IMR-90 (cell line): ENCODE measurements at regions not wholly inside any gene's neighbourhood (a gene's known extent, or its start where the extent isn't known, plus 50 kb on each side); places are given as distances from the start of the nearest gene placed in this dataset.

ENCODE experiments used
- ATAC-seq: fragments of 200-7000 bp; cut with Tn5 transposase; 2 replicates; pipeline ENCODE4 v1.9.1; 2020; ENCODE audit warnings: low read depth, mild to moderate bottlenecking, moderate library complexity
- BruUV-seq: library from RNA; stranded (reverse); fragments of 400-500 nt; replicated peaks from 2 replicates; lab custom pipeline; 2021; lab: Mats Ljungman, UMichigan
- CTCF ChIA-PET: fragments of 300-600 bp; formaldehyde crosslinking; extraction: SDS; loops from one replicate; lab custom pipeline; 2021; ENCODE audit warnings: antibody characterized with exemption; lab: Yijun Ruan, JAX
- POLR2A ChIA-PET: fragments of 300-600 bp; sonication (Branson Sonifier 250); formaldehyde crosslinking; loops from one replicate; lab custom pipeline; 2022; ENCODE audit warnings: antibody characterized with exemption; ENCODE audit not compliant: unreplicated experiment; lab: Charles Lee
- DNase-seq: peaks from one replicate; pipeline ENCODE4 v3.0.0; 2013
- H2AFZ ChIP-seq: replicated peaks from 2 replicates; pipeline ENCODE3; 2013; ENCODE audit warnings: low read length, mild to moderate bottlenecking; ENCODE audit not compliant: poor library complexity
- H2AK5ac ChIP-seq: 2 replicates; pipeline ENCODE4 v1.6.1; 2013; ENCODE audit warnings: low read depth, low read length, inconsistent platforms
- H2AK9ac ChIP-seq: replicated peaks from 2 replicates; pipeline ENCODE3; 2013; ENCODE audit warnings: mild to moderate bottlenecking, low read depth, low read length, moderate library complexity; ENCODE audit not compliant: poor library complexity
- H2BK120ac ChIP-seq: 2 replicates; pipeline ENCODE4 v1.6.1; 2013; ENCODE audit warnings: low read depth, low read length, inconsistent platforms
- H2BK15ac ChIP-seq: 3 replicates; pipeline ENCODE4 v1.6.1; 2013; ENCODE audit warnings: low read depth, low read length, inconsistent platforms
- H2BK20ac ChIP-seq: 2 replicates; pipeline ENCODE4 v1.6.1; 2013; ENCODE audit warnings: low read depth, mild to moderate bottlenecking, inconsistent platforms, low read length, moderate library complexity
- H2BK5ac ChIP-seq: 2 replicates; pipeline ENCODE4 v1.6.1; 2013; ENCODE audit warnings: mild to moderate bottlenecking, low read depth, low read length, inconsistent platforms; ENCODE audit not compliant: poor library complexity, severe bottlenecking
- H3K14ac ChIP-seq: replicated peaks from 2 replicates; pipeline ENCODE4 v1.6.1; 2013; ENCODE audit warnings: low read depth, low read length, inconsistent platforms
- H3K18ac ChIP-seq: 2 replicates; pipeline ENCODE4 v1.6.1; 2013; ENCODE audit warnings: low read depth, low read length, control low read depth
- H3K23ac ChIP-seq: 2 replicates; pipeline ENCODE4 v1.6.1; 2013; ENCODE audit warnings: low read depth, low read length, inconsistent platforms
- H3K27ac ChIP-seq: 2 replicates; pipeline ENCODE4 v1.5.1; 2013; ENCODE audit warnings: mild to moderate bottlenecking, control low read depth, low read length; ENCODE audit not compliant: insufficient read depth
- H3K27me3 ChIP-seq: 2 replicates; pipeline ENCODE4 v1.6.1; 2013; ENCODE audit warnings: low read length; ENCODE audit not compliant: control insufficient read depth, insufficient read depth
- H3K36me3 ChIP-seq: 2 replicates; pipeline ENCODE4 v1.6.1; 2013; ENCODE audit warnings: low read length, mixed read lengths; ENCODE audit not compliant: control insufficient read depth, insufficient read depth
- H3K4ac ChIP-seq: 2 replicates; pipeline ENCODE4 v1.6.1; 2013; ENCODE audit warnings: low read depth, low read length, inconsistent platforms
- H3K4me1 ChIP-seq: 2 replicates; pipeline ENCODE4 v1.6.1; 2013; ENCODE audit warnings: low read length, mixed read lengths; ENCODE audit not compliant: control insufficient read depth, insufficient read depth
- H3K4me2 ChIP-seq: 2 replicates; pipeline ENCODE4 v1.6.1; 2013; ENCODE audit warnings: low read depth, mild to moderate bottlenecking, control low read depth, low read length, moderate library complexity
- H3K4me3 ChIP-seq: 2 replicates; pipeline ENCODE4 v1.5.1; 2013; ENCODE audit warnings: low read depth, mild to moderate bottlenecking, control low read depth, low read length, moderate library complexity; ENCODE audit not compliant: insufficient read depth
- H3K56ac ChIP-seq: 2 replicates; pipeline ENCODE4 v1.6.1; 2013; ENCODE audit warnings: low read length, inconsistent platforms; ENCODE audit not compliant: insufficient read depth; ENCODE audit errors: extremely low read depth
- H3K79me1 ChIP-seq, 2 experiments: 2 replicates each; pipeline ENCODE4 v1.6.1; 2013; ENCODE audit warnings: low read length in 2 of 2, inconsistent platforms in 1 of 2, low read depth in 1 of 2
- H3K9ac ChIP-seq: 2 replicates; pipeline ENCODE4 v1.6.1; 2013; ENCODE audit warnings: low read depth, low read length, control low read depth
- H3K9me1 ChIP-seq: 2 replicates; pipeline ENCODE4 v1.6.1; 2013; ENCODE audit warnings: low read length, inconsistent platforms; ENCODE audit not compliant: insufficient read depth
- H3K9me3 ChIP-seq: 2 replicates; pipeline ENCODE4 v1.6.1; 2013; ENCODE audit warnings: low read length; ENCODE audit not compliant: control insufficient read depth, insufficient read depth
- H4K20me1 ChIP-seq: 2 replicates; pipeline ENCODE4 v1.6.1; 2013; ENCODE audit warnings: low read length, inconsistent platforms; ENCODE audit not compliant: insufficient read depth
- H4K5ac ChIP-seq: 2 replicates; pipeline ENCODE4 v1.6.1; 2013; ENCODE audit warnings: mild to moderate bottlenecking, low read depth, low read length, control low read depth
- H4K8ac ChIP-seq, 2 experiments: 2 replicates each; pipeline ENCODE4 v1.6.1; 2013; ENCODE audit warnings: low read depth in 2 of 2, low read length in 2 of 2, control low read depth in 1 of 2, inconsistent platforms in 1 of 2
- H4K91ac ChIP-seq: 2 replicates; pipeline ENCODE4 v1.6.1; 2013; ENCODE audit warnings: low read depth, low read length, inconsistent platforms; ENCODE audit not compliant: insufficient read depth
- CEBPB ChIP-seq: IDR thresholded peaks from 2 replicates; pipeline ENCODE4 v1.6.1; 2012; ENCODE audit warnings: low read depth, low read length, improper control_type of control experiment
- FOS ChIP-seq: fragments of 150-350 bp; IDR thresholded peaks from 2 replicates; pipeline ENCODE4 v1.6.1; 2016; ENCODE audit warnings: low read depth, low read length
- MAZ ChIP-seq: IDR thresholded peaks from 2 replicates; pipeline ENCODE4 v1.6.1; 2012; ENCODE audit warnings: low read depth, mild to moderate bottlenecking, low read length, improper control_type of control experiment, moderate library complexity, borderline replicate concordance
- NFE2L2 ChIP-seq: fragments of 150-350 bp; IDR thresholded peaks from 2 replicates; pipeline ENCODE4 v1.6.1; 2016; ENCODE audit warnings: low read depth, mild to moderate bottlenecking, low read length
- POLR2A ChIP-seq: IDR thresholded peaks from 2 replicates; pipeline ENCODE4 v1.6.1; 2012; ENCODE audit warnings: mild to moderate bottlenecking, low read depth, low read length
- RFX5 ChIP-seq: IDR thresholded peaks from 2 replicates; pipeline ENCODE4 v1.8.0; 2012; ENCODE audit warnings: low read depth, mild to moderate bottlenecking, low read length, moderate library complexity
- SMC3 ChIP-seq: fragments of 150-350 bp; IDR thresholded peaks from 2 replicates; pipeline ENCODE4 v1.6.1; 2016; ENCODE audit warnings: low read depth, mild to moderate bottlenecking, antibody characterized with exemption, low read length, moderate library complexity
- WGBS, 2 experiments: methylation state at CpG; one replicate each; pipeline versions ENCODE4 v1.1.5 to v1.1.7; 2013; ENCODE audit warnings: missing lambda C conversion rate in 2 of 2; ENCODE audit not compliant: insufficient read length in 1 of 2; ENCODE audit errors: extremely low coverage in 2 of 2; 5-methylcytosine and 5-hydroxymethylcytosine counted together
- dilution Hi-C: fragments of 300-500 bp; cut with HindIII; formaldehyde crosslinking; loops from one replicate; pipeline ENCODE4 v1.14.3; 2018; ENCODE audit warnings: low sequenced_read_pairs; ENCODE audit not compliant: unreplicated experiment
- in situ Hi-C: fragments of 300-500 bp; cut with MboI; formaldehyde crosslinking; loops from 3 replicates; pipeline ENCODE4 v1.14.3; 2019; ENCODE audit warnings: low sequenced_read_pairs, inconsistent platforms, mixed read lengths
- intact Hi-C: fragments of 100-400 bp; cut with micrococcal nuclease; formaldehyde crosslinking; loops from 2 replicates; pipeline ENCODE4 v1.10.0; 2022
- TF ChIP-seq, protein P1 (sequence below): conservative IDR thresholded peaks from 2 replicates; pipeline ENCODE4 v1.5.1; 2012; ENCODE audit warnings: mild to moderate bottlenecking, low read depth, low read length, improper control_type of control experiment

DNA sequence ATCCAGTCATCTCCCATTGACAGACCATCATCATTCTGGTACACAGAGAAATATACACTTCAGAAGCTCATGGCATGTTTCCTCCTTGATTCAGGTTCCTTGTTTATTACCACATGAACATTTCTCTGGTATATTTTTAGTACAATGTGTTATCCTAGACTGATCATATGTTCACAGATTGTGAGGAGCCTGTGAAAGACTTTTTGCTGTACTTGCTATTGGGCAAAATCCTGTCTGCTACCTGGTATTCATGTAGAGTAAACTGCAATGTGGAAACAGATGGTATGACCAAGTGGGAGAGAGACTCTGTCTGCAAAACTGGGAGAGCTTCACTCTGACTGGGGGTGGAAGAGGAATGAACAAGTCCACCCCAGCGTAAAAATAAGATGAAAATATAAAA is 657.2 kb downstream of the IRS1 start:
- TF ChIP-seq FOS: no peak
- no peak for TF ChIP-seq RFX5
- TF ChIP-seq, protein P1, sequence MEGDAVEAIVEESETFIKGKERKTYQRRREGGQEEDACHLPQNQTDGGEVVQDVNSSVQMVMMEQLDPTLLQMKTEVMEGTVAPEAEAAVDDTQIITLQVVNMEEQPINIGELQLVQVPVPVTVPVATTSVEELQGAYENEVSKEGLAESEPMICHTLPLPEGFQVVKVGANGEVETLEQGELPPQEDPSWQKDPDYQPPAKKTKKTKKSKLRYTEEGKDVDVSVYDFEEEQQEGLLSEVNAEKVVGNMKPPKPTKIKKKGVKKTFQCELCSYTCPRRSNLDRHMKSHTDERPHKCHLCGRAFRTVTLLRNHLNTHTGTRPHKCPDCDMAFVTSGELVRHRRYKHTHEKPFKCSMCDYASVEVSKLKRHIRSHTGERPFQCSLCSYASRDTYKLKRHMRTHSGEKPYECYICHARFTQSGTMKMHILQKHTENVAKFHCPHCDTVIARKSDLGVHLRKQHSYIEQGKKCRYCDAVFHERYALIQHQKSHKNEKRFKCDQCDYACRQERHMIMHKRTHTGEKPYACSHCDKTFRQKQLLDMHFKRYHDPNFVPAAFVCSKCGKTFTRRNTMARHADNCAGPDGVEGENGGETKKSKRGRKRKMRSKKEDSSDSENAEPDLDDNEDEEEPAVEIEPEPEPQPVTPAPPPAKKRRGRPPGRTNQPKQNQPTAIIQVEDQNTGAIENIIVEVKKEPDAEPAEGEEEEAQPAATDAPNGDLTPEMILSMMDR: no peak
- no peak for TF ChIP-seq SMC3
- TF ChIP-seq POLR2A: no peak
- TF ChIP-seq MAZ: no peak
- no peak for TF ChIP-seq CEBPB
- no peak for TF ChIP-seq NFE2L2
- no peaks in the 10 kb centered on the region for H3K27me3 ChIP-seq
- peaks cover 4% of the 10 kb centered on the region for H3K4me1 ChIP-seq
- H4K5ac ChIP-seq: no peak overlapping the region
- no peak overlapping the region for H3K23ac ChIP-seq
- no peak overlapping the region for H3K9ac ChIP-seq
- no peaks in the 10 kb centered on the region for H4K20me1 ChIP-seq
- in situ Hi-C loops: no loop called here
- no peak overlapping the region for H3K4me2 ChIP-seq
- no peak overlapping the region for H2BK5ac ChIP-seq
- ChIA-PET CTCF (interaction anchor here (1.5 kb wide), 1 partner anchor 9 kb away, joined by 3 read pairs; no protein-coding TSS in a partner anchor), POLR2A (interaction anchor here (0.5 kb wide), 1 partner anchor 44 kb away, joined by 3 read pairs; no protein-coding TSS in a partner anchor)
- no peak overlapping the region for H3K56ac ChIP-seq
- H3K36me3 ChIP-seq: no peaks in the 10 kb centered on the region
- H2BK15ac ChIP-seq: no peak overlapping the region
- BruUV-seq: no TSS peak
- no peak overlapping the region; the same call in 1 of the 2 replicates for H3K18ac ChIP-seq
- no peaks in the 10 kb centered on the region for H3K9me1 ChIP-seq
- no peak overlapping the region for H2AK5ac ChIP-seq
- H3K9me3 ChIP-seq: no peaks in the 10 kb centered on the region
- H4K8ac ChIP-seq: no peak overlapping the region
- no peak overlapping the region for H2AK9ac ChIP-seq
- intact Hi-C loops: no loop called here
- dilution Hi-C loops: no loop called here
- H3K14ac ChIP-seq: no peak overlapping the region
- WGBS, 2 experiments: no CpG with 5 or more reads among the region's 1 CpG
- H3K79me1 ChIP-seq: no peaks in the 10 kb centered on the region
- H4K91ac ChIP-seq: no peak overlapping the region
- no peak overlapping the region for H3K4ac ChIP-seq
- H2BK20ac ChIP-seq: no peak overlapping the region
- no peak overlapping the region for H2AFZ ChIP-seq
- H3K27ac ChIP-seq: no peak overlapping the region
- DNase-seq: no peak
- no peak for ATAC-seq
- H2BK120ac ChIP-seq: no peak overlapping the region
- no peak overlapping the region for H3K4me3 ChIP-seq
